ENCODE measurements at regions not wholly inside any gene's neighbourhood (a gene's known extent, or its start where the extent isn't known, plus 50 kb on each side); places are given as distances from the start of the nearest gene placed in this dataset.

GRCh38 chr19:32227561-32228165, 117.7 kb upstream of the ZNF507 start:
- H3K27ac ChIP-seq: no peak overlapping the region
- TF ChIP-seq, protein P1, sequence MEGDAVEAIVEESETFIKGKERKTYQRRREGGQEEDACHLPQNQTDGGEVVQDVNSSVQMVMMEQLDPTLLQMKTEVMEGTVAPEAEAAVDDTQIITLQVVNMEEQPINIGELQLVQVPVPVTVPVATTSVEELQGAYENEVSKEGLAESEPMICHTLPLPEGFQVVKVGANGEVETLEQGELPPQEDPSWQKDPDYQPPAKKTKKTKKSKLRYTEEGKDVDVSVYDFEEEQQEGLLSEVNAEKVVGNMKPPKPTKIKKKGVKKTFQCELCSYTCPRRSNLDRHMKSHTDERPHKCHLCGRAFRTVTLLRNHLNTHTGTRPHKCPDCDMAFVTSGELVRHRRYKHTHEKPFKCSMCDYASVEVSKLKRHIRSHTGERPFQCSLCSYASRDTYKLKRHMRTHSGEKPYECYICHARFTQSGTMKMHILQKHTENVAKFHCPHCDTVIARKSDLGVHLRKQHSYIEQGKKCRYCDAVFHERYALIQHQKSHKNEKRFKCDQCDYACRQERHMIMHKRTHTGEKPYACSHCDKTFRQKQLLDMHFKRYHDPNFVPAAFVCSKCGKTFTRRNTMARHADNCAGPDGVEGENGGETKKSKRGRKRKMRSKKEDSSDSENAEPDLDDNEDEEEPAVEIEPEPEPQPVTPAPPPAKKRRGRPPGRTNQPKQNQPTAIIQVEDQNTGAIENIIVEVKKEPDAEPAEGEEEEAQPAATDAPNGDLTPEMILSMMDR (conservative IDR thresholded peaks at IDR 0.05): no peak

DNA sequence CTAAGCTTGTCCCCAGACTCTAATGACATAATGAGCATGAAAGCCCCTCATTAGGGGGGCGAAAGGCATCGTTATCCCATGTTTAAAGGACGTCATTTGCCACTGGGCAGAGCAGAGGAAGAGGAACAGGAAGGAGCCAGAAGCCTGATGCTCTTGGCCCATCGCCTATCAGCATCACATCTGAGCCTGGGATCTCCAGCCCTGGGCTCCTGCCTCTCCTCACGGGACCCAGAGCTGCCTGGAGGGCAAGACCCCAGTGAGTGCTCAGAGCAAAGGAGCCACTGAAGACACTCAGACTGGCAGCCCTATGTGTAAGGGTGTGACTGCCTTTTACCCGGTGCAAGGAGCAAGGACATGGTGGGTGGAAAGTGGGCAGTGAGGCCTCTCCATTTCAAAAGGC, 115.0 kb upstream of the ZNF507 start:
- TF ChIP-seq, protein P1 (conservative IDR thresholded peaks at IDR 0.05): no peak
- no peak overlapping the region for H3K27ac ChIP-seq

DNA sequence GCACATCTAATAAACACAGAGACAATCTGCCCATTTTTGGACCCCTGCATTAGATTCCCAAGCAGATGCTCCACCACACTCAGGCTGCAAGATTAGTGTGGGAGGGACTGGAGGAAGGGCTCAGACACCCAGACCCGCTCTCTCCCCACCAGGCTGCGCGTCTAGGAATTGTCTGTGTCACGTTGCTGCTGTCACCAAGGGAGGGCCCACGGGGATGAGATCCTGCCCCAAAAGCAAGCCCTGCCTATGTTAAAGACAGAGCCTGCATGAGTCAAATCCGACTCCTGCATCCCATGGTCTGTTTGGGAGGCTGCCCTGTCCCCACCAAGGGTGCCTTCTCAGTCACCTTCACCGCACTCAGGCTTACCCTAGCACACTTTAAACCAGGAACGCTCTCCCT, 114.4 kb upstream of the ZNF507 start:
- H3K27ac ChIP-seq: no peak overlapping the region
- TF ChIP-seq, protein P1 (conservative IDR thresholded peaks at IDR 0.05): no peak

- TF ChIP-seq, protein P1 (conservative IDR thresholded peaks at IDR 0.05): no peak
- H3K27ac ChIP-seq: no peak overlapping the region
These were observed 113.7 kb upstream of the ZNF507 start for GRCh38 chr19:32231691-32232090.

- TF ChIP-seq, protein P1 (conservative IDR thresholded peaks at IDR 0.05): no peak
- no peak overlapping the region for H3K27ac ChIP-seq
These were observed 113.0 kb upstream of the ZNF507 start for GRCh38 chr19:32232449-32232848.

- TF ChIP-seq, protein P1 (conservative IDR thresholded peaks at IDR 0.05): no peak
- H3K27ac ChIP-seq: no peak overlapping the region
These were observed 112.3 kb upstream of the ZNF507 start for GRCh38 chr19:32233091-32233490.

- H3K27ac ChIP-seq: no peak overlapping the region
- TF ChIP-seq, protein P1 (conservative IDR thresholded peaks at IDR 0.05): no peak
These were observed 111.5 kb upstream of the ZNF507 start for GRCh38 chr19:32233885-32234284.
